ENCODE measurements at regions not wholly inside any gene's neighbourhood (a gene's known extent, or its start where the extent isn't known, plus 50 kb on each side); places are given as distances from the start of the nearest gene placed in this dataset.

DNA sequence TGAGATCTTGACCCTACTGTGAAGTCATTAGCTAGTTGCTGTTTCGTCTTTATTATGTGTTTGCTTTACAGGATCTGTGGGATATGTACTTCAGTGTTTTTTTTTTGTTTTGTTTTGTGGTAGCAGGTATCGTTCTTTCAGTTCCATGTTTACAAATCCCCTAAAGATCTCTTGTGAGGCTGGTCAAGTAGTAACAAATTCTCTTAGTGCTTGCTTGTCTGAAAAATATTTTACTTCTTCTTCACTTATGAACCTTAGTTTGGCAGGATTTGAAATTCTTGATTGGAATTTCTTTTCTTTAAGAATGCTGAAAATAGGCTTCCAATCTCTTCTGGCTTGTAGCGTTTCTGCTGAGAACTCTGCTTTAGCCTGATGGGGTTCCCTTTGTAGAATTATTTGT lies 235.8 kb upstream of the ALCAM start:
- ChIA-PET POLR2A (no interaction called here), CTCF (no interaction called here)
- peaks cover 19% of the 10 kb centered on the region for H3K9me3 Mint-ChIP-seq
- H3K27me3 Mint-ChIP-seq, result no peaks in the 10 kb centered on the region
- Histone ChIP-seq H3K9me3 (ENCODE audit: control insufficient read depth in 1 of 2, insufficient read depth in 1 of 2, low read length in 2 of 2) (no peaks in the 10 kb centered on the region), H3K27me3 (ENCODE audit: control insufficient read depth in 1 of 2, insufficient read depth in 2 of 2, low read length in 2 of 2) (no peaks in the 10 kb centered on the region), H3K36me3 (ENCODE audit: insufficient read depth, low read length) (no peaks in the 10 kb centered on the region), H3K4me1 (ENCODE audit: insufficient read depth, low read length) (no peaks in the 10 kb centered on the region), H3K4me3 (ENCODE audit: low read length) (no peak overlapping the region), H3K27ac (ENCODE audit: low read depth in 1 of 2, low read length in 2 of 2) (no peak overlapping the region)
- TF ChIP-seq, protein P1, sequence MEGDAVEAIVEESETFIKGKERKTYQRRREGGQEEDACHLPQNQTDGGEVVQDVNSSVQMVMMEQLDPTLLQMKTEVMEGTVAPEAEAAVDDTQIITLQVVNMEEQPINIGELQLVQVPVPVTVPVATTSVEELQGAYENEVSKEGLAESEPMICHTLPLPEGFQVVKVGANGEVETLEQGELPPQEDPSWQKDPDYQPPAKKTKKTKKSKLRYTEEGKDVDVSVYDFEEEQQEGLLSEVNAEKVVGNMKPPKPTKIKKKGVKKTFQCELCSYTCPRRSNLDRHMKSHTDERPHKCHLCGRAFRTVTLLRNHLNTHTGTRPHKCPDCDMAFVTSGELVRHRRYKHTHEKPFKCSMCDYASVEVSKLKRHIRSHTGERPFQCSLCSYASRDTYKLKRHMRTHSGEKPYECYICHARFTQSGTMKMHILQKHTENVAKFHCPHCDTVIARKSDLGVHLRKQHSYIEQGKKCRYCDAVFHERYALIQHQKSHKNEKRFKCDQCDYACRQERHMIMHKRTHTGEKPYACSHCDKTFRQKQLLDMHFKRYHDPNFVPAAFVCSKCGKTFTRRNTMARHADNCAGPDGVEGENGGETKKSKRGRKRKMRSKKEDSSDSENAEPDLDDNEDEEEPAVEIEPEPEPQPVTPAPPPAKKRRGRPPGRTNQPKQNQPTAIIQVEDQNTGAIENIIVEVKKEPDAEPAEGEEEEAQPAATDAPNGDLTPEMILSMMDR (IDR thresholded peaks at IDR 0.05), result no peak
- no peaks in the 10 kb centered on the region for H3K4me1 Mint-ChIP-seq (ENCODE audit: low read depth)
- ATAC-seq (ENCODE audit: poor library complexity) (no peak), DNase-seq (no peak)
- no peaks in the 10 kb centered on the region for H3K36me3 Mint-ChIP-seq (ENCODE audit: low read depth)
- intact Hi-C loops (cut with DNase I, micrococcal nuclease), result no loop called here
- no peak overlapping the region for H3K4me3 Mint-ChIP-seq
- H3K27ac Mint-ChIP-seq, result no peak overlapping the region

DNA sequence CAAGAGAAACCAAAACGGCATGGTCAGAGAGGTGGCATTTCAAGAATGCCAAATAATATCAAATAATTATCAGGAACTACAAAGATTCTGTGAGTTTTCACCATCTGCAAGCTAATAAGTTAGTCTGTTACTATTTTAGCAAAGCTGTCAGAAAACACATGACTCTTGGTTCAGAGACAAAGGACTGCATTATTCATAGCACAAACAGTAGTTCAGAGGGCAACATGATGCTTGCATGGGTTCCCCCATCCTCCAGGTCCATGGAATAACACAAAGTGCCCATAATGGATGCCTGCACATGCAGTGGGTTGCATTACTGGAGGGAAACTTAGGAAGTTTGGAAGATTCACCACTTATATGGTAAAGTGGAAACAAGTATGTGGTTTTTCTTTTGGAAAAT lies 228.8 kb upstream of the ALCAM start:
- H3K4me1 Mint-ChIP-seq (ENCODE audit: low read depth), result no peaks in the 10 kb centered on the region

DNA sequence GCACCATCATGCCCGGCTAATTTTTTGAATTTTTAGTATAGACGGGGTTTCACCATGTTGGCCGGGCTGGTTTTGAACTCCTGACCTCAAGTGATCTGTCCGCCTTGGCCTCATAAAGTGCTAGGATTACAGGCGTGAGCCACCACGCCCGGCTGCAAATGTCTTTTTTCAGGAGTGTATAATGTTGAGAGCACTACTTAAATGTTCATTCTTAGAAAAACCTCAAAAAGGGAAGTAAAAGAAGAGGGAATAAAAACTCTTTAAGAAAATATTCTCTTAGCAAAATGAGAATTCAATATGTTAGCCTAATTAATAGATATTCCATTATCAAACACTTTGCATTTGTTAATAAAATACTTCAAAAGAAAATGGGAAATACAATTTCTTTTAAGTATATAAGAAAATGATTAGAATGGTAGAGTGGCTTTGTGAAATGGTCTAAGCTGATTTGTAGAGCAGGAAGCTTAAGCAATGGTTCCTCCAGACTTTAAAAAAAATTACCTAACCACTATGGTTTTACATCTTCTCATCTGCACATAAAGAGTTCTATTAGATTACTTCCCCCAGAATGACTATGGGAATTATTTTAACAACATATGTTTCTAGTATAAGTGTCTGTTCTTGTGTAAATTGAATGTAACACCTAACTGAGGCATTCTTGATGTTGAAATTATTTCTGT lies 226.7 kb upstream of the ALCAM start:
- Mint-ChIP-seq H3K27me3 (no peaks in the 10 kb centered on the region), H3K4me1 (ENCODE audit: low read depth) (no peaks in the 10 kb centered on the region), H3K9me3 (peaks cover 2% of the 10 kb centered on the region), H3K36me3 (ENCODE audit: low read depth) (no peaks in the 10 kb centered on the region), H3K4me3 (no peak overlapping the region), H3K27ac (no peak overlapping the region)
- POLR2A ChIA-PET, result no interaction called here
- TF ChIP-seq, protein P1 (IDR thresholded peaks at IDR 0.05), result no peak
- intact Hi-C loops (cut with DNase I, micrococcal nuclease), result no loop called here
- ATAC-seq (ENCODE audit: poor library complexity) (no peak), DNase-seq (no peak)
- CTCF ChIA-PET, result no interaction called here
- H3K27me3 ChIP-seq (ENCODE audit: control insufficient read depth in 1 of 2, insufficient read depth in 2 of 2, low read length in 2 of 2), result no peaks in the 10 kb centered on the region
- H3K4me3 ChIP-seq (ENCODE audit: low read length), result no peak overlapping the region
- H3K36me3 ChIP-seq (ENCODE audit: insufficient read depth, low read length), result no peaks in the 10 kb centered on the region
- H3K4me1 ChIP-seq (ENCODE audit: insufficient read depth, low read length), result no peaks in the 10 kb centered on the region
- no peaks in the 10 kb centered on the region for H3K9me3 ChIP-seq (ENCODE audit: control insufficient read depth in 1 of 2, insufficient read depth in 1 of 2, low read length in 2 of 2)
- H3K27ac ChIP-seq (ENCODE audit: low read depth in 1 of 2, low read length in 2 of 2), result no peak overlapping the region

More for the DNA sequence above, 228.8 kb upstream of the ALCAM start:
- DNase-seq (no peak), ATAC-seq (ENCODE audit: poor library complexity) (no peak)
- TF ChIP-seq, protein P1 (IDR thresholded peaks at IDR 0.05), result no peak
- ChIA-PET POLR2A (no interaction called here), CTCF (no interaction called here)
- Mint-ChIP-seq H3K36me3 (ENCODE audit: low read depth) (no peaks in the 10 kb centered on the region), H3K4me3 (no peak overlapping the region), H3K27ac (no peak overlapping the region), H3K27me3 (no peaks in the 10 kb centered on the region), H3K9me3 (peaks cover 2% of the 10 kb centered on the region)
- intact Hi-C loops (cut with DNase I, micrococcal nuclease), result no loop called here
- Histone ChIP-seq H3K27me3 (ENCODE audit: control insufficient read depth in 1 of 2, insufficient read depth in 2 of 2, low read length in 2 of 2) (no peaks in the 10 kb centered on the region), H3K4me1 (ENCODE audit: insufficient read depth, low read length) (no peaks in the 10 kb centered on the region), H3K27ac (ENCODE audit: low read depth in 1 of 2, low read length in 2 of 2) (no peak overlapping the region), H3K9me3 (ENCODE audit: control insufficient read depth in 1 of 2, insufficient read depth in 1 of 2, low read length in 2 of 2) (no peaks in the 10 kb centered on the region), H3K36me3 (ENCODE audit: insufficient read depth, low read length) (no peaks in the 10 kb centered on the region), H3K4me3 (ENCODE audit: low read length) (no peak overlapping the region)
